ENCODE measurements at regions not wholly inside any gene's neighbourhood (a gene's known extent, or its start where the extent isn't known, plus 50 kb on each side); places are given as distances from the start of the nearest gene placed in this dataset.

DNA sequence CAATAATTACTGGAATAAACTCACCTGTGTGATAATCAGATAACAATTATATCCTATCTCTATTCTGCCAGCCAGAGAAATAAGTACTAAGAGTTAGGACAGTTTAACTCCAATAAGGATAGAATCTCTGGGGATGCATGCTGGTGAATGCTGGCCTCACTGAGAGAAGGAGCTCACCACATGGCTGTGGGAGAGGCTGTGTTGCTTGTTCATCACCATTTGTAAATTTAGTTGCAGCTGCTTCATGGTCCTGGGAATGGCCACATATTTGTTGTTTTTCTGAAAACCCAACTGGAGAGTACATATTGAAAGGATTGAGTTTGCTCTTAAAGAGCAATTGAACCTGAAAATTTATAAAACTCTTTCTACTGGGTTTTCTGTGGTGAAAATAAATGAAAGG lies 207.3 kb downstream of the NECTIN3 start:
- no peaks in the 10 kb centered on the region for H3F3A ChIP-seq (ENCODE audit: insufficient read depth, low read length)
- H3K36me3 ChIP-seq (ENCODE audit: insufficient read depth, low read length): no peaks in the 10 kb centered on the region
- H3K9ac ChIP-seq (ENCODE audit: low read length): no peak overlapping the region
- TF ChIP-seq EZH2 (IDR thresholded peaks at IDR 0.05; ENCODE audit: borderline replicate concordance, low read length): no peak
- TF ChIP-seq, protein P1, sequence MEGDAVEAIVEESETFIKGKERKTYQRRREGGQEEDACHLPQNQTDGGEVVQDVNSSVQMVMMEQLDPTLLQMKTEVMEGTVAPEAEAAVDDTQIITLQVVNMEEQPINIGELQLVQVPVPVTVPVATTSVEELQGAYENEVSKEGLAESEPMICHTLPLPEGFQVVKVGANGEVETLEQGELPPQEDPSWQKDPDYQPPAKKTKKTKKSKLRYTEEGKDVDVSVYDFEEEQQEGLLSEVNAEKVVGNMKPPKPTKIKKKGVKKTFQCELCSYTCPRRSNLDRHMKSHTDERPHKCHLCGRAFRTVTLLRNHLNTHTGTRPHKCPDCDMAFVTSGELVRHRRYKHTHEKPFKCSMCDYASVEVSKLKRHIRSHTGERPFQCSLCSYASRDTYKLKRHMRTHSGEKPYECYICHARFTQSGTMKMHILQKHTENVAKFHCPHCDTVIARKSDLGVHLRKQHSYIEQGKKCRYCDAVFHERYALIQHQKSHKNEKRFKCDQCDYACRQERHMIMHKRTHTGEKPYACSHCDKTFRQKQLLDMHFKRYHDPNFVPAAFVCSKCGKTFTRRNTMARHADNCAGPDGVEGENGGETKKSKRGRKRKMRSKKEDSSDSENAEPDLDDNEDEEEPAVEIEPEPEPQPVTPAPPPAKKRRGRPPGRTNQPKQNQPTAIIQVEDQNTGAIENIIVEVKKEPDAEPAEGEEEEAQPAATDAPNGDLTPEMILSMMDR (IDR thresholded peaks at IDR 0.05; ENCODE audit: low read length): no peak
- H2AFZ ChIP-seq (ENCODE audit: low read length): no peak overlapping the region
- no peak overlapping the region for H3K4me2 ChIP-seq (ENCODE audit: low read length)
- H3K27me3 ChIP-seq (ENCODE audit: insufficient read depth, low read length): no peaks in the 10 kb centered on the region
- no peaks in the 10 kb centered on the region for H3K9me3 ChIP-seq (ENCODE audit: low read length)
- no peak overlapping the region for H3K4me3 ChIP-seq (ENCODE audit: low read depth, low read length, poor library complexity, severe bottlenecking)
- no peaks in the 10 kb centered on the region for H3K9me2 ChIP-seq (ENCODE audit: low read depth, low read length)
- no peak overlapping the region for H3K27ac ChIP-seq (ENCODE audit: low read depth, low read length, poor library complexity, severe bottlenecking)
- H4K20me1 ChIP-seq (ENCODE audit: insufficient read depth, low read length): no peaks in the 10 kb centered on the region
- no peaks in the 10 kb centered on the region for H3K4me1 ChIP-seq (ENCODE audit: insufficient read depth, low read length, severe bottlenecking)
- no peaks in the 10 kb centered on the region for H3K79me2 ChIP-seq (ENCODE audit: insufficient read depth, low read length)

DNA sequence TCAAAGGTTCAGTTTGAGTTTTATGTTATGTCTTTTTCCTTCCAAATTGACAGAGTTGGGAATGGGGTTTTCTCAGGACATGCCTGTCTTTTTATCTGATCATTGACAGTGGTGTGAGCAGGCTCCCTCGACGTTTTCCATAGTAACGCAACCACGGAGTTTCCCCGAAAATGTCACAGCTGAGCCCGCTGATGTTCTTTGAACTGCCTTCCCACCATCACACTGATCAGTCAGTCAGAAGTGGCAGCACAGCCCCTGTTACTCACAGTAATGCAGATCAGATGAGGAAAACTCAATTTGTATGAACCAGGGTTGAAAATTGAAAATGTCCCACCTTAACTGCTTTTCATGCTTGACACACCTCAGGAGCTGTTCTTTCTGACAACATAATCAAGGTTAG lies 210.4 kb downstream of the NECTIN3 start:
- H3F3A ChIP-seq (ENCODE audit: insufficient read depth, low read length): no peaks in the 10 kb centered on the region
- H3K79me2 ChIP-seq (ENCODE audit: insufficient read depth, low read length): no peaks in the 10 kb centered on the region
- no peaks in the 10 kb centered on the region for H3K36me3 ChIP-seq (ENCODE audit: insufficient read depth, low read length)
- no peaks in the 10 kb centered on the region for H3K27me3 ChIP-seq (ENCODE audit: insufficient read depth, low read length)
- H3K27ac ChIP-seq (ENCODE audit: low read depth, low read length, poor library complexity, severe bottlenecking): no peak overlapping the region
- TF ChIP-seq, protein P1 (IDR thresholded peaks at IDR 0.05; ENCODE audit: low read length): no peak
- TF ChIP-seq EZH2 (IDR thresholded peaks at IDR 0.05; ENCODE audit: borderline replicate concordance, low read length): no peak
- H3K4me3 ChIP-seq (ENCODE audit: low read depth, low read length, poor library complexity, severe bottlenecking): no peak overlapping the region
- no peaks in the 10 kb centered on the region for H3K9me3 ChIP-seq (ENCODE audit: low read length)
- no peaks in the 10 kb centered on the region for H3K9me2 ChIP-seq (ENCODE audit: low read depth, low read length)
- H4K20me1 ChIP-seq (ENCODE audit: insufficient read depth, low read length): no peaks in the 10 kb centered on the region
- H3K9ac ChIP-seq (ENCODE audit: low read length): no peak overlapping the region
- no peaks in the 10 kb centered on the region for H3K4me1 ChIP-seq (ENCODE audit: insufficient read depth, low read length, severe bottlenecking)
- no peak overlapping the region for H2AFZ ChIP-seq (ENCODE audit: low read length)
- no peak overlapping the region for H3K4me2 ChIP-seq (ENCODE audit: low read length)

DNA sequence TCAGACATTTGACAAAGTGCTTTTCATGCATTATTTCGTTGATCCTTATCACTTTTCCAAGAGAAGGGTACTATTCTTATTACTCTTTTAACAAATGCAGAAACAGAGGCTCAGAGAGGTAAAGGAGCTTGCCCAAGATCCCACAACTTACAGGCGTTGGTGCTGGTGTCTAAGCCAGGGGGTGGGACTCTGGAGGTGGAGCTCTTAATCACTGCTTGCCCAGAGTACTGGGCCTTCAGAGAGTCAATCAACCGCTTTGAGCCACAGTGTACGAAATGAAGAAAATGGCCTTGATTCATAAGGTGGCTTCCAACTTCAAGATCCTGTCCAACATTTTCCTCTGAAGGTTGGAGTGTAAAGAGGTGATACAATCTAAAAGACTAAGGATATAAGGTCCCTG lies 211.5 kb downstream of the NECTIN3 start:
- Histone ChIP-seq H2AFZ (ENCODE audit: low read length) (no peak overlapping the region), H3K27me3 (ENCODE audit: insufficient read depth, low read length) (no peaks in the 10 kb centered on the region), H3K9me2 (ENCODE audit: low read depth, low read length) (no peaks in the 10 kb centered on the region), H3K4me2 (ENCODE audit: low read length) (no peak overlapping the region), H3K9me3 (ENCODE audit: low read length) (no peaks in the 10 kb centered on the region), H3K27ac (ENCODE audit: low read depth, low read length, poor library complexity, severe bottlenecking) (no peak overlapping the region), H3K4me3 (ENCODE audit: low read depth, low read length, poor library complexity, severe bottlenecking) (no peak overlapping the region), H3K36me3 (ENCODE audit: insufficient read depth, low read length) (no peaks in the 10 kb centered on the region), H4K20me1 (ENCODE audit: insufficient read depth, low read length) (no peaks in the 10 kb centered on the region), H3K4me1 (ENCODE audit: insufficient read depth, low read length, severe bottlenecking) (no peaks in the 10 kb centered on the region), H3K9ac (ENCODE audit: low read length) (no peak overlapping the region), H3F3A (ENCODE audit: insufficient read depth, low read length) (no peaks in the 10 kb centered on the region), H3K79me2 (ENCODE audit: insufficient read depth, low read length) (no peaks in the 10 kb centered on the region)
- no peak for TF ChIP-seq EZH2 (IDR thresholded peaks at IDR 0.05; ENCODE audit: borderline replicate concordance, low read length)
- TF ChIP-seq, protein P1 (IDR thresholded peaks at IDR 0.05; ENCODE audit: low read length): no peak
